GM12864 (cell line): ENCODE measurements at regions not wholly inside any gene's neighbourhood (a gene's known extent, or its start where the extent isn't known, plus 50 kb on each side); places are given as distances from the start of the nearest gene placed in this dataset.

Experiments used
- DNase-seq: peaks from one replicate; pipeline ENCODE4 v3.0.0-alpha.2; 2011; ENCODE audit warnings: low read depth
- H3K4me3 ChIP-seq: 2 replicates; pipeline ENCODE4 v1.5.1; 2011; ENCODE audit warnings: mild to moderate bottlenecking, low read depth, low read length, control low read depth
- CTCF ChIP-seq: IDR thresholded peaks from 2 replicates; pipeline ENCODE4 v1.5.1; 2011; ENCODE audit warnings: low read depth, mild to moderate bottlenecking, moderate library complexity, low read length, control low read depth, inconsistent platforms; ENCODE audit errors: missing control alignments

GRCh38 chr2:199581935-199582360 lies 124.2 kb upstream of the SATB2 start:
- no peak for DNase-seq
- TF ChIP-seq CTCF, result no peak
- no peak overlapping the region for H3K4me3 ChIP-seq

DNA sequence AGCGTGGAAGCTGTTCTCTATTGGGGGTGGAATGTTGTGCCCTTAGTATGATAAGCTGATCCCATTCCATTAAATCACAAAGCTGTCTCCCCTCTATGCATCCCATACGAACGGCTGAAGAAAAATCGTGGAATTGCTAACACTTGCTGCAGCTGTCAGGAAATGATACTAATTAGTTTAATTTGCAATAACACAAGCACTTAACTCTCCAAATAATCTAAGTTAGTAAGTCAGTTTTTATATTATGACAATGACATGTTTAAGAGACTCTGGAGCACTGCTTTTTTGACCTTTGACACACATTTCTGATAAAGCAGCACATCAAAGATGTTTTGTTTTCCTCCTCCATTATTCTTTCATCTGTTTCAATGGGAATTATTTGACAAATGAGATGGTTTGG lies 123.7 kb upstream of the SATB2 start:
- no peak overlapping the region for H3K4me3 ChIP-seq
- no peak for DNase-seq
- no peak for TF ChIP-seq CTCF

DNA sequence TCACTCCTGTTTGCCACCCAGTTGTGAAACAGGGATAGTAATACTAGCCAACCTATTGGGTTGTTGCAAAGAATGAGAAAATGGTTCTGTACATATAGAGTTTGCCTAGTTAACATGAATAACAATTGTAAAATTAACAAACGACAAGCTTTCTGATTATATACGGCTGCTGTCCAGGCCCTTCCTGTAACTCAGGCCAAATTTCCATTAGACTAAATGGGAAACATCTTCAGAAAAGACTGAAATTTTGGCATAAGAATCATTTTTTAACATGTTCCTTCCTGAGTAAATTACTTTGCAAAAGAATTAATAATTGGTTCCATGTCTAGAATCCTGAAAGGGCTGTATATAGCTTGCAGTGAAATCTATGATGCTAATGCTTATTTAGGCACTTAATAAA lies 117.7 kb upstream of the SATB2 start:
- no peak for TF ChIP-seq CTCF
- DNase-seq, result no peak
- no peak overlapping the region for H3K4me3 ChIP-seq

- DNase-seq, result no peak
- no peak overlapping the region for H3K4me3 ChIP-seq
- TF ChIP-seq CTCF, result no peak
Observed at GRCh38 chr2:199572571-199572970, 114.8 kb upstream of the SATB2 start.

GRCh38 chr2:199570934-199571333 lies 113.2 kb upstream of the SATB2 start:
- no peak for TF ChIP-seq CTCF
- DNase-seq, result no peak
- no peak overlapping the region for H3K4me3 ChIP-seq

DNA sequence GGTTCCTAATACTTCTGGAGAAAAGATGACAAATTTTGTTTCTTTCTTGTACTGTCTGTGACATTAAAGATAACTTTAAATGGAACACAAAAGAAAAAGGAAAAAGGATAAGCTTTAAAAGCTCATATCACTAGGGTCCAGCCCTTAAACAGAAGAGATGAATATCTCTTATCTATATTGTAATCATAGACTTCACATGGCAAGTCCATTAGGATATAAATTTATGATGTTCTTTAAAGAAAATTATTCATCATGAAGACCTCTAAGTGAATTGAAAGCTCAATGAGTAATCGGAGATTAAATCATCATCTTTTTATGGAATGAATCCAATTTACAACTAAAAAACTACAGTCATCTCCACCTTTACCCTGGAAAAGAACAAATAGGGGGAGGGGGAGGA lies 111.6 kb upstream of the SATB2 start:
- no peak for DNase-seq
- no peak for TF ChIP-seq CTCF

GRCh38 chr2:199558156-199558555 lies 100.4 kb upstream of the SATB2 start:
- no peak overlapping the region for H3K4me3 ChIP-seq
- DNase-seq, result no peak
- TF ChIP-seq CTCF, result no peak

More for the DNA sequence above, 111.6 kb upstream of the SATB2 start:
- H3K4me3 ChIP-seq, result no peak overlapping the region
